H9 (cell line): ENCODE measurements at regions not wholly inside any gene's neighbourhood (a gene's known extent, or its start where the extent isn't known, plus 50 kb on each side); places are given as distances from the start of the nearest gene placed in this dataset.

Source experiments
- DNase-seq: peaks from one replicate; pipeline ENCODE4 v3.0.0-alpha.2; 2017
- H2AFZ ChIP-seq: one replicate; pipeline ENCODE4 v1.6.1; 2013; ENCODE audit warnings: mild to moderate bottlenecking, low read length, control low read depth, moderate library complexity
- H2AK5ac ChIP-seq: 2 replicates; pipeline ENCODE4 v1.6.1; 2013; ENCODE audit warnings: low read length, control low read depth, mixed read lengths; ENCODE audit not compliant: insufficient read length
- H2BK120ac ChIP-seq: one replicate; pipeline ENCODE4 v1.6.1; 2013; ENCODE audit warnings: low read depth, mild to moderate bottlenecking, low read length, control low read depth, inconsistent platforms; ENCODE audit not compliant: poor library complexity, severe bottlenecking
- H2BK12ac ChIP-seq: 2 replicates; pipeline ENCODE4 v1.6.1; 2013; ENCODE audit warnings: low read length, control low read depth, mixed read lengths, low read depth; ENCODE audit not compliant: insufficient read length
- H2BK15ac ChIP-seq: 2 replicates; pipeline ENCODE4 v1.6.1; 2013; ENCODE audit warnings: low read depth, low read length, control low read depth
- H2BK20ac ChIP-seq: one replicate; pipeline ENCODE4 v1.6.1; 2013; ENCODE audit warnings: low read depth, mild to moderate bottlenecking, low read length, control low read depth, inconsistent platforms; ENCODE audit not compliant: poor library complexity, severe bottlenecking
- H2BK5ac ChIP-seq: 2 replicates; pipeline ENCODE4 v1.6.1; 2013; ENCODE audit warnings: low read length, control low read depth, mixed read lengths; ENCODE audit not compliant: insufficient read length
- H3K14ac ChIP-seq: 2 replicates; pipeline ENCODE4 v1.6.1; 2013; ENCODE audit warnings: low read length, control low read depth; ENCODE audit not compliant: insufficient read depth
- H3K18ac ChIP-seq: 2 replicates; pipeline ENCODE4 v1.6.1; 2013; ENCODE audit warnings: low read depth, mild to moderate bottlenecking, mixed read lengths, low read length, control low read depth; ENCODE audit not compliant: insufficient read length
- H3K23ac ChIP-seq: 2 replicates; pipeline ENCODE4 v1.6.1; 2013; ENCODE audit warnings: low read length, control low read depth, mixed read lengths, low read depth; ENCODE audit not compliant: insufficient read length
- H3K23me2 ChIP-seq: 2 replicates; pipeline ENCODE4 v1.6.1; 2013; ENCODE audit warnings: low read depth, mild to moderate bottlenecking, mixed read lengths, low read length, control low read depth; ENCODE audit not compliant: insufficient read length, poor library complexity, severe bottlenecking
- H3K27ac ChIP-seq: 2 replicates; pipeline ENCODE4 v1.5.1; 2013; ENCODE audit warnings: low read length, control low read depth, mixed read lengths, low read depth; ENCODE audit not compliant: insufficient read length
- H3K27me3 ChIP-seq: 2 replicates; pipeline ENCODE4 v1.6.1; 2013; ENCODE audit warnings: low read length, control low read depth, inconsistent platforms; ENCODE audit not compliant: insufficient read depth
- H3K4ac ChIP-seq: 2 replicates; pipeline ENCODE4 v1.6.1; 2013; ENCODE audit warnings: low read depth, mild to moderate bottlenecking, control low read depth, inconsistent platforms, low read length, moderate library complexity
- H3K4me1 ChIP-seq: 2 replicates; pipeline ENCODE4 v1.6.1; 2013; ENCODE audit warnings: low read length, control low read depth, inconsistent platforms; ENCODE audit not compliant: insufficient read depth
- H3K4me2 ChIP-seq: 2 replicates; pipeline ENCODE4 v1.6.1; 2013; ENCODE audit warnings: low read length, control low read depth, mixed read lengths; ENCODE audit not compliant: insufficient read length, insufficient read depth
- H3K56ac ChIP-seq: 2 replicates; pipeline ENCODE4 v1.6.1; 2013; ENCODE audit warnings: low read depth, mild to moderate bottlenecking, mixed read lengths, low read length, control low read depth; ENCODE audit not compliant: insufficient read length
- H3K79me1 ChIP-seq: 2 replicates; pipeline ENCODE4 v1.6.1; 2013; ENCODE audit warnings: low read depth, mild to moderate bottlenecking, moderate library complexity, low read length, control low read depth, inconsistent platforms; ENCODE audit not compliant: insufficient read depth, poor library complexity, severe bottlenecking
- H3K79me2 ChIP-seq: 2 replicates; pipeline ENCODE4 v1.6.1; 2013; ENCODE audit warnings: low read length, control low read depth, inconsistent platforms; ENCODE audit not compliant: insufficient read depth
- H3K9ac ChIP-seq: 2 replicates; pipeline ENCODE4 v1.6.1; 2013; ENCODE audit warnings: low read length, control low read depth, mixed read lengths; ENCODE audit not compliant: insufficient read length; ENCODE audit errors: extremely low read depth
- H3K9me3 ChIP-seq: one replicate; pipeline ENCODE4 v1.6.1; 2013; ENCODE audit warnings: low read depth, low read length, inconsistent platforms; ENCODE audit not compliant: control insufficient read depth
- H3T11ph ChIP-seq: one replicate; pipeline ENCODE4 v1.6.1; 2013; ENCODE audit warnings: mild to moderate bottlenecking, low read length, control low read depth, inconsistent platforms
- H4K20me1 ChIP-seq: one replicate; pipeline ENCODE4 v1.6.1; 2013; ENCODE audit not compliant: control insufficient read depth, insufficient read length, insufficient read depth
- H4K5ac ChIP-seq: 2 replicates; pipeline ENCODE4 v1.6.1; 2013; ENCODE audit warnings: low read depth, mild to moderate bottlenecking, mixed read lengths, low read length, control low read depth; ENCODE audit not compliant: insufficient read length
- H4K8ac ChIP-seq: replicated peaks from 2 replicates; pipeline ENCODE4 v1.6.1; 2013; ENCODE audit warnings: low read length, control low read depth, mixed read lengths, low read depth; ENCODE audit not compliant: insufficient read length
- H4K91ac ChIP-seq: 2 replicates; pipeline ENCODE4 v1.6.1; 2013; ENCODE audit warnings: low read depth, mild to moderate bottlenecking, moderate library complexity, mixed read lengths, low read length, control low read depth; ENCODE audit not compliant: insufficient read length
- H3K27ac Mint-ChIP-seq, 3 experiments: 2 replicates in 2 of 3; 3 replicates in 1 of 3; pipeline ENCODE4 v1.8.0; 2020 to 2021; ENCODE audit warnings: mixed read lengths in 3 of 3, mild to moderate bottlenecking in 1 of 3, moderate library complexity in 1 of 3
- H3K27me3 Mint-ChIP-seq: 2 replicates; pipeline ENCODE4 v1.8.0; 2021; ENCODE audit warnings: low read depth, mild to moderate bottlenecking, moderate library complexity, mixed read lengths
- H3K36me3 Mint-ChIP-seq, 3 experiments: 2 replicates in 2 of 3; 3 replicates in 1 of 3; pipeline ENCODE4 v1.8.0; 2020 to 2021; ENCODE audit warnings: low read depth in 3 of 3, mixed read lengths in 3 of 3; ENCODE audit not compliant: insufficient read depth in 1 of 3
- H3K4me1 Mint-ChIP-seq, 2 experiments: 2 replicates each; pipeline ENCODE4 v1.8.0; 2020; ENCODE audit warnings: mixed read lengths in 2 of 2
- H3K4me3 Mint-ChIP-seq, 2 experiments: 2 replicates in 1 of 2; 3 replicates in 1 of 2; pipeline ENCODE4 v1.8.0; 2020 to 2021; ENCODE audit warnings: mild to moderate bottlenecking in 2 of 2, mixed read lengths in 2 of 2, moderate library complexity in 1 of 2
- H3K9me3 Mint-ChIP-seq, 2 experiments: 2 replicates in 1 of 2; 3 replicates in 1 of 2; pipeline ENCODE4 v1.8.0; 2020; ENCODE audit warnings: mild to moderate bottlenecking in 2 of 2, mixed read lengths in 2 of 2, moderate library complexity in 1 of 2
- WGBS: extraction: QIAGEN DNeasy Blood & Tissue Kit; methylation state at CpG from one replicate; pipeline ENCODE4 v1.1.7; 2013; ENCODE audit warnings: missing lambda C conversion rate, low lambda C conversion rate, mixed read lengths; ENCODE audit not compliant: insufficient read length; ENCODE audit errors: extremely low coverage; 5-methylcytosine and 5-hydroxymethylcytosine counted together
- TF ChIP-seq, protein P1 (sequence below): fragments of 200-600 bp; sonication (generic); conservative IDR thresholded peaks from 3 replicates; pipeline ENCODE4 v1.8.0; 2021; ENCODE audit warnings: antibody characterized with exemption, mild to moderate bottlenecking

DNA sequence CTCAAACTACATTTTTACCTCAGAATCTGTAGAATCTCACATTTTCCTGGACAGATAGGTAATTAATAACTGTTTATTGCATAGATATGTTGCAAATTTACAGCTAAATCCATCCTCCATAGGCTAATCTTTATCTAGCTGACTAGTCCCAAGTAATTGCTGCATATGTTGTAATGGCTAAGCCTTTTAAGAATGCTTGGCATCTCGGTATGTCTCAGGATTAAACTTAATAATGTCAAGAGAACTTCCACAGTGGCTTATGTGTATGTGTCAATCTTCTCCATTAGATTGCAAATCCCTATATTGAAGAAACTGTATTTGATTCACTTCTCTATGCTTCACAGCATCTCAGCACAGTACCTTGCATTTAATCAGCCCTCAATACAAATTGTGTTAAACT lies 131.9 kb downstream of the PRDM9 start:
- H2BK20ac ChIP-seq, result no peak overlapping the region
- H3K27me3 ChIP-seq, result no peaks in the 10 kb centered on the region
- H3K14ac ChIP-seq, result no peak overlapping the region
- DNase-seq, result no peak
- H3K23ac ChIP-seq, result no peak overlapping the region
- no peaks in the 10 kb centered on the region for H3K23me2 ChIP-seq
- TF ChIP-seq, protein P1, sequence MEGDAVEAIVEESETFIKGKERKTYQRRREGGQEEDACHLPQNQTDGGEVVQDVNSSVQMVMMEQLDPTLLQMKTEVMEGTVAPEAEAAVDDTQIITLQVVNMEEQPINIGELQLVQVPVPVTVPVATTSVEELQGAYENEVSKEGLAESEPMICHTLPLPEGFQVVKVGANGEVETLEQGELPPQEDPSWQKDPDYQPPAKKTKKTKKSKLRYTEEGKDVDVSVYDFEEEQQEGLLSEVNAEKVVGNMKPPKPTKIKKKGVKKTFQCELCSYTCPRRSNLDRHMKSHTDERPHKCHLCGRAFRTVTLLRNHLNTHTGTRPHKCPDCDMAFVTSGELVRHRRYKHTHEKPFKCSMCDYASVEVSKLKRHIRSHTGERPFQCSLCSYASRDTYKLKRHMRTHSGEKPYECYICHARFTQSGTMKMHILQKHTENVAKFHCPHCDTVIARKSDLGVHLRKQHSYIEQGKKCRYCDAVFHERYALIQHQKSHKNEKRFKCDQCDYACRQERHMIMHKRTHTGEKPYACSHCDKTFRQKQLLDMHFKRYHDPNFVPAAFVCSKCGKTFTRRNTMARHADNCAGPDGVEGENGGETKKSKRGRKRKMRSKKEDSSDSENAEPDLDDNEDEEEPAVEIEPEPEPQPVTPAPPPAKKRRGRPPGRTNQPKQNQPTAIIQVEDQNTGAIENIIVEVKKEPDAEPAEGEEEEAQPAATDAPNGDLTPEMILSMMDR, result no peak
- no peak overlapping the region for H4K8ac ChIP-seq
- no peak overlapping the region for H3K27ac Mint-ChIP-seq
- no peak overlapping the region for H3K27ac ChIP-seq
- H4K5ac ChIP-seq, result no peak overlapping the region
- no peak overlapping the region for H2AFZ ChIP-seq
- no peak overlapping the region for H4K91ac ChIP-seq
- whole genome bisulfite sequencing, result no CpG with 5 or more reads among the region's 1 CpG
- H2BK5ac ChIP-seq, result no peak overlapping the region
- H2AK5ac ChIP-seq, result no peak overlapping the region
- H3T11ph ChIP-seq, result no peak overlapping the region
- no peak overlapping the region for H2BK15ac ChIP-seq
- no peaks in the 10 kb centered on the region for H3K79me2 ChIP-seq
- H4K20me1 ChIP-seq, result no peaks in the 10 kb centered on the region
- no peak overlapping the region for H3K9ac ChIP-seq
- H3K27me3 Mint-ChIP-seq, result no peaks in the 10 kb centered on the region
- no peak overlapping the region for H3K4ac ChIP-seq
- peaks cover 4 to 6% of the 10 kb centered on the region in 2 experiments; a peak in 3 of 4 replicates for H3K4me1 Mint-ChIP-seq
- no peaks in the 10 kb centered on the region for H3K79me1 ChIP-seq
- H2BK12ac ChIP-seq, result no peak overlapping the region
- H3K56ac ChIP-seq, result no peak overlapping the region
- H3K36me3 Mint-ChIP-seq, result peaks cover 0 to 4% (median 2%) of the 10 kb centered on the region in 3 experiments; a peak in 2 of 7 replicates
- H3K4me3 Mint-ChIP-seq, result no peak overlapping the region
- H3K9me3 Mint-ChIP-seq, result peaks cover 8 to 10% of the 10 kb centered on the region in 2 experiments; a peak in 4 of 5 replicates
- no peaks in the 10 kb centered on the region for H3K9me3 ChIP-seq
- no peak overlapping the region for H2BK120ac ChIP-seq
- H3K4me2 ChIP-seq, result no peak overlapping the region
- no peak overlapping the region for H3K18ac ChIP-seq
- no peaks in the 10 kb centered on the region for H3K4me1 ChIP-seq
